ENCODE measurements at regions not wholly inside any gene's neighbourhood (a gene's known extent, or its start where the extent isn't known, plus 50 kb on each side); places are given as distances from the start of the nearest gene placed in this dataset.

GRCh38 chr11:116352881-116353280, 419.9 kb downstream of the BUD13 start (continued):
- TF ChIP-seq EZH2phosphoT487 (IDR thresholded peaks at IDR 0.05; ENCODE audit: unreplicated experiment): no peak
- no peak for TF ChIP-seq ZNF462 (CRISPR knock-in tag; IDR thresholded peaks at IDR 0.05)
- TF ChIP-seq EZH2 (IDR thresholded peaks at IDR 0.05; ENCODE audit: low read depth, unreplicated experiment): no peak
- no peak for TF ChIP-seq ZNF331 (CRISPR knock-in tag; IDR thresholded peaks at IDR 0.05; ENCODE audit: low read depth)

GRCh38 chr11:116348226-116348625, 424.6 kb downstream of the BUD13 start:
- no peak overlapping the region for H3K4me2 ChIP-seq
- no peak for ATAC-seq
- no peak overlapping the region for H2AFZ ChIP-seq
- H3K4me1 ChIP-seq (ENCODE audit: insufficient read depth): no peaks in the 10 kb centered on the region
- DNase-seq (ENCODE audit: low spot score): no peak
- Mint-ChIP-seq H3K9me3 (peaks cover 25% of the 10 kb centered on the region), H3K4me3 (no peak overlapping the region), H3K4me1 (no peaks in the 10 kb centered on the region; the same call in 2 of the 3 replicates), H3K36me3 (ENCODE audit: low read depth) (peaks cover 22% of the 10 kb centered on the region), H3K27ac (no peak overlapping the region), H3K27me3 (ENCODE audit: insufficient read depth, low read depth, poor library complexity) (peaks cover 5% of the 10 kb centered on the region)
- no peaks in the 10 kb centered on the region for H3K9me2 ChIP-seq (ENCODE audit: insufficient read depth)
- H3K36me3 ChIP-seq (ENCODE audit: insufficient read depth): no peaks in the 10 kb centered on the region
- no peaks in the 10 kb centered on the region for H3K79me2 ChIP-seq (replicated peaks; ENCODE audit: insufficient read depth)
- no peak overlapping the region for H3K27ac ChIP-seq (ENCODE audit: low read depth)
- no peaks in the 10 kb centered on the region for H4K20me1 ChIP-seq (replicated peaks; ENCODE audit: insufficient read depth)
- H3K4me3 ChIP-seq: no peak overlapping the region
- no peaks in the 10 kb centered on the region for H3F3A ChIP-seq (replicated peaks; ENCODE audit: low read depth)
- H3K27me3 ChIP-seq (ENCODE audit: insufficient read depth): no peaks in the 10 kb centered on the region
- TF ChIP-seq EZH2phosphoT487 (IDR thresholded peaks at IDR 0.05; ENCODE audit: unreplicated experiment) (no peak), STAT1 (IDR thresholded peaks at IDR 0.05; ENCODE audit: unreplicated experiment) (no peak), REST (IDR thresholded peaks at IDR 0.05; ENCODE audit: unreplicated experiment) (no peak), ZNF114 (CRISPR knock-in tag; IDR thresholded peaks at IDR 0.05) (no peak), JUNB (IDR thresholded peaks at IDR 0.05; ENCODE audit: unreplicated experiment) (no peak), ETS1 (IDR thresholded peaks at IDR 0.05) (no peak), ZNF331 (CRISPR knock-in tag; IDR thresholded peaks at IDR 0.05; ENCODE audit: low read depth) (no peak)
